ENCODE measurements at regions not wholly inside any gene's neighbourhood (a gene's known extent, or its start where the extent isn't known, plus 50 kb on each side); places are given as distances from the start of the nearest gene placed in this dataset.

- DNase-seq (ENCODE audit: low read depth), result no peak
- peak overlapping the region; percentile 86 for H3K4me3 ChIP-seq (ENCODE audit: low read length)
- TF ChIP-seq, protein P1, sequence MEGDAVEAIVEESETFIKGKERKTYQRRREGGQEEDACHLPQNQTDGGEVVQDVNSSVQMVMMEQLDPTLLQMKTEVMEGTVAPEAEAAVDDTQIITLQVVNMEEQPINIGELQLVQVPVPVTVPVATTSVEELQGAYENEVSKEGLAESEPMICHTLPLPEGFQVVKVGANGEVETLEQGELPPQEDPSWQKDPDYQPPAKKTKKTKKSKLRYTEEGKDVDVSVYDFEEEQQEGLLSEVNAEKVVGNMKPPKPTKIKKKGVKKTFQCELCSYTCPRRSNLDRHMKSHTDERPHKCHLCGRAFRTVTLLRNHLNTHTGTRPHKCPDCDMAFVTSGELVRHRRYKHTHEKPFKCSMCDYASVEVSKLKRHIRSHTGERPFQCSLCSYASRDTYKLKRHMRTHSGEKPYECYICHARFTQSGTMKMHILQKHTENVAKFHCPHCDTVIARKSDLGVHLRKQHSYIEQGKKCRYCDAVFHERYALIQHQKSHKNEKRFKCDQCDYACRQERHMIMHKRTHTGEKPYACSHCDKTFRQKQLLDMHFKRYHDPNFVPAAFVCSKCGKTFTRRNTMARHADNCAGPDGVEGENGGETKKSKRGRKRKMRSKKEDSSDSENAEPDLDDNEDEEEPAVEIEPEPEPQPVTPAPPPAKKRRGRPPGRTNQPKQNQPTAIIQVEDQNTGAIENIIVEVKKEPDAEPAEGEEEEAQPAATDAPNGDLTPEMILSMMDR (conservative IDR thresholded peaks at IDR 0.05; ENCODE audit: low read depth, low read length), result no peak
Observed at GRCh38 chr3:159764490-159765029, 224.1 kb upstream of the IL12A start.

DNA sequence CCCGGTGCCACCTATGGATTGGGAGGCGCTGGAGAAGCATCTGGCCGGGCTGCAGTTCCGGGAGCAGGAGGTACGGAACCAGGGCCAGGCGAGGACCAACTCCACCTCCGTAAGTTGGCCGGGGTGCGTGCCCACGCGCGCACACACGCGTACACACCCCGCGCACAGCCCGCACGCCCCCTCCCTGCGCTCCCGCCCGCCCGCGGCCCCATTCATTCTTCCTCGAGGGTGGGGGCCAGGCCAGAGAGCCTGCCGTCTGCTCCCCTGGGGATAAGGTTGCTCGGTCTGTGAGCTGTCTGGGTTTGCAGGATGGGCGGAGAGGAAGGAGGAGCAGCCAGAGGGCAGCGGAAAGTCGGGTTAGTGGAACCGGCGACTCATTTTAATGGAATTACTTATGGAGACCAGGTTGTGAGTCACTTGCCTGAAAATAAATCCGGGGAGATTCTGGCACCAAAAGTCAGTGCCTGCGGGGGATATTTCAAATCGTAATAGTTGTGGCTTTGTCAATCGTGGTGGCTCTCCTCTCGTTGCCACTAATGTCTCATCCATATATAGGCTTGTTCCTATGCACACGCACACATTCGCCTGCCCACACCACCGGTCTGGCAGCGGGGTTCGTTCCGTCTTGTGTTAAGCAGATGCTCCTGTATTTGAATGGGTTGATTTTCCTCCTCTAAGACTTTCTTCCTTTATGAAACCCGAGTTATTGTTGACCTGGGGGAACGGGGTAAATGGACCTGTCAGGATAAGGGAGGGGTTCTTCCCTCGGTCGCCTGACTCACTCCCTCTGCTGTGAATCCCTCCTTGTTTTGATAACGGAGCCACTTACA lies 223.4 kb upstream of the IL12A start:
- peak; percentile 85 for DNase-seq (ENCODE audit: low read depth)
- TF ChIP-seq, protein P1 (conservative IDR thresholded peaks at IDR 0.05; ENCODE audit: low read depth, low read length), result no peak
- H3K4me3 ChIP-seq (ENCODE audit: low read length), result peak overlapping the region; percentile 86

DNA sequence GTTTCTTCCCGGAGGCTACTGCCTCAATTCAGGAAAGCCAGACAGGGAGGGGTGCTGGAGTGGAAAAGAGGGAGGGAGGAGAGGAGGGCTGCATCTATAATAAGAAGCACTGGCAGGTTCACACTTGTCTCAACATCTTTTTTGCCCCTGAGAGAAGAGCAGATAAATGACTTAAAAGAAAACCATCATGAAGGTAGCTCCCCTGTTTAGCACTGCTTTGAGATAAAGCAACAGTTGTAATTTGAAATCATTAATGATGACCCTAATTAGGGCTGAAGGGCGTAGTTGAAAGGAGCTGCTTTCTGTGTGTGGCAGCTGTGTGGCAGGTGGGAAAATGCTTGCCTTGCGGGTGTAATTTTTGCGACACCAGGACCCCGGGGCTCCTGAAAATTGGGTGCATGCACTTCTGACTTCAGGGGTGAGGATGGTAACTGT lies 222.8 kb upstream of the IL12A start:
- H3K4me3 ChIP-seq (ENCODE audit: low read length), result peak overlapping the region; percentile 86
- no peak for DNase-seq (ENCODE audit: low read depth)
- TF ChIP-seq, protein P1 (conservative IDR thresholded peaks at IDR 0.05; ENCODE audit: low read depth, low read length), result no peak

DNA sequence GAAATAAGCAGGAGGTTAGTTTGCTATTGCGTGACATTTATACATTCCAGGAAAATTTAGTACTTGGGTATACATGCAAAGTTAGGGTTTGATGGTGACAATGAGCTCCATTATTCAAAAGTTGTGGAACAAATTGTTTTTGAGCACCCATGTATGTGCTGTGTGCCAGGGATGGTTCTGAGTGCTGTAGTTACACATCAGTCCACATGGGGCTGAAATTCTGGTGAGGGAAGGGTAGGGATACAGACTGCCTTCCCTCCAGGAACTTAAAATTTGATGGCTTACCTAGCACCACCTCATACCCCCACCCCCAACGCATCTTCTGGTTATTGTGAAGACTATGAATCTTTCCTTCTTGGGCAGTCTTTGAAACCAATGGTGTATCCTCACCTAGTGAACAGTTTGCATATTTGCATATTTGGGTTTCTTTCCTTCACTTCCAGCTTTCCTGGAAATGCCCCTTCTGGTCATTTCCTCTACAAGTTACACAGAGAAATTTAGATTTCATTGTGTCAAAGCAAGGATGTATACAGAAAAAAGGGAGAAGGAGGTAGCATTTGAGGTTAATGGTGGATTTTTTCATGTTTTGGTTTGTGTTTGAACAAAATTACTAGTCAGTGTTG lies 222.0 kb upstream of the IL12A start:
- H3K4me3 ChIP-seq (ENCODE audit: low read length), result peak overlapping the region; percentile 86
- DNase-seq (ENCODE audit: low read depth), result no peak
- TF ChIP-seq, protein P1 (conservative IDR thresholded peaks at IDR 0.05; ENCODE audit: low read depth, low read length), result peak; percentile 66

- DNase-seq (ENCODE audit: low read depth), result no peak
- no peak overlapping the region for H3K4me3 ChIP-seq (ENCODE audit: low read length)
- TF ChIP-seq, protein P1 (conservative IDR thresholded peaks at IDR 0.05; ENCODE audit: low read depth, low read length), result no peak
Observed at GRCh38 chr3:159770998-159771397, 217.6 kb upstream of the IL12A start.

DNA sequence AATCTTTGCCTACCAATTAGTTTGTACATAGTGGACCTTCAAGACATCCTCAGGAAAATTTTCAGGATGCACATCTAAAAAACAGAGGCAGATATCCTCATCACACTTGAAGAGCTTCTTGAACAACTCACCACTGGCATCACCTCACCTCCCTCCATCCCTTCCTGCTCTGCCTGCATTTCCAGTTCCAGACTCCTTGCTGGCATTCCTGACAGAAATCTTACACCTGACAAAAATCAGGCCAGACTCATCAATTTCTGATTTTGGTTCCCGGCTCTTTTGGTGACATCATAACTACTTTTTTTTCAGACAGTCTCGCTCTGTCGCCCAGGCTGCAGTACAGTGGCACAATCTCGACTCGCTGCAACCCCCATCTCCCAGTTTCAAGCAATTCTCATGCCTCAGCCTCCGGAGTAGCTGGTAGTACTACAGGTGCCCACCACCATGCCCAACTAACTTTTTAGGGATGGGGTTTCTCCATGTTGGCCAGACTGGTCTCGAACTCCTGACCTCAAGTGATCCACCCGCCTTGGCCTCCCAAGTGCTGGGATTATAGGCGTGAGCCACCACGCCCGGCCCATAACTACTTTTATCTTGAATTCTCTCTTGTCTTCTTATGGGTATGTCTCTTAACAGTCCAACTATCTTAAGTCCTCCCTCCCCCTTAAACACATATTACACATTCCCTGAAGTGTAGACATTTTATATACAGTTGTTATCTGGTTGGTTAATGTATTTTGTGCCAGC lies 216.6 kb upstream of the IL12A start:
- H3K4me3 ChIP-seq (ENCODE audit: low read length), result no peak overlapping the region
- TF ChIP-seq, protein P1 (conservative IDR thresholded peaks at IDR 0.05; ENCODE audit: low read depth, low read length), result no peak
- DNase-seq (ENCODE audit: low read depth), result no peak
